Upper lobe of left lung (tissue), 6 donors: ENCODE measurements at regions not wholly inside any gene's neighbourhood (a gene's known extent, or its start where the extent isn't known, plus 50 kb on each side); places are given as distances from the start of the nearest gene placed in this dataset.

Source experiments
- ATAC-seq, 2 donors: fragments of 200-7000 bp; cut with Tn5 transposase; one replicate each; pipeline ENCODE4 v1.9.1; 2022; ENCODE audit warnings: mild to moderate bottlenecking in 2 of 2, moderate library complexity in 2 of 2; ENCODE audit not compliant: low FRiP score in 2 of 2
- DNase-seq, 2 donors: peaks; one replicate each; pipeline ENCODE4 v3.0.0-alpha.2; 2019 to 2020
- H3K27ac ChIP-seq, 4 donors: fragments of 200-600 bp; sonication (generic); one replicate each; pipeline ENCODE4 v1.5.1; 2016 to 2019
- H3K27me3 ChIP-seq, 4 donors: fragments of 200-600 bp; sonication (generic); one replicate each; pipeline ENCODE4 v1.5.1; 2017 to 2019
- H3K36me3 ChIP-seq, 4 donors: fragments of 200-600 bp; sonication (generic); one replicate each; pipeline ENCODE4 v1.5.1; 2016 to 2019
- H3K4me1 ChIP-seq, 4 donors: fragments of 200-600 bp; sonication (generic); one replicate each; pipeline ENCODE4 v1.5.1; 2018 to 2019
- H3K4me3 ChIP-seq, 4 donors: fragments of 200-600 bp; sonication (generic); one replicate each; pipeline ENCODE4 v1.5.1; 2017 to 2019; ENCODE audit warnings: mild to moderate bottlenecking in 2 of 4, moderate library complexity in 1 of 4
- H3K9me3 ChIP-seq, 4 donors: fragments of 200-600 bp; sonication (generic); one replicate each; pipeline ENCODE4 v1.5.1; 2018 to 2019
- EP300 ChIP-seq, 4 donors: sonication (generic); formaldehyde crosslinking; IDR thresholded peaks; one replicate each; pipeline ENCODE4 v1.5.1; 2017; ENCODE audit warnings: antibody characterized with exemption in 4 of 4, control low read depth in 2 of 4
- POLR2A ChIP-seq, 4 donors: fragments of 450-650 bp; IDR thresholded peaks; one replicate each; pipeline ENCODE4 v1.5.1; 2016 to 2017; ENCODE audit warnings: antibody characterized with exemption in 4 of 4, mild to moderate bottlenecking in 2 of 4
- POLR2AphosphoS5 ChIP-seq, 2 donors: sonication (generic); formaldehyde crosslinking; IDR thresholded peaks; one replicate each; pipeline ENCODE4 v1.5.1; 2017; ENCODE audit warnings: antibody characterized with exemption in 2 of 2
- WGBS, 2 donors: methylation state at CpG; one replicate each; pipeline ENCODE4 v1.1.5; 2017 to 2018; 5-methylcytosine and 5-hydroxymethylcytosine counted together
- TF ChIP-seq, protein P1 (sequence below), 6 experiments: fragments of 450-650 bp in 4 of 6; fragments of 200-600 bp in 2 of 6; sonication (generic) in 2 of 6; IDR thresholded peaks; one replicate each; pipeline ENCODE4 v1.5.1; 2016 to 2019; ENCODE audit warnings: antibody characterized with exemption in 6 of 6
- donor health status: DM: no; HTN: no; CAD: no; lungs with moderate emphysema.
- donor health status: DM: no; HTN: yes; CAD: no; lungs with severe emphysema.

DNA sequence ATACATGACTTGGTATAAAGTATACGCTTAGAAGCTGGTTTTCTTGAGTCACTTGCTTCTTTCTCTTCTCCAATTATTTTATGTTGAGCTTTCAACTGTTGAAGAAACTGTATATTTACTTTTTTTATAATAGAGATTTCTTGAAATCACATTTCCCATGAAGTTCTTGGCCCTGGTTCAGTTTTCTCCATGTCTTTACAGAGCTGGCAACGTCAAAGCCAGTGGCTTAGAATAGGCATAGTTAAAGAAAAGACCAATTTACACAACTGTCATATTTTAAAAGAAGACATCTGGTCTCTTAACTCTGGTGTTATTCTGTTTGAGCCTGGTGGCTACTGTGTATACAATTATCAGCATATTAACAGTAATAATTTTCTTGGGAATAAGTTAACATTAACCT lies 1249.3 kb downstream of the CDH12 start:
- ATAC-seq (no peak), DNase-seq (no peak)
- H3K4me3 ChIP-seq = no peak overlapping the region
- no peaks in the 10 kb centered on the region for H3K9me3 ChIP-seq
- WGBS, 2 donors = 60 to 66% methylated on average over 2 of the region's 2 CpGs
- H3K4me1 ChIP-seq = no peaks in the 10 kb centered on the region
- H3K36me3 ChIP-seq = no peaks in the 10 kb centered on the region
- no peak overlapping the region for H3K27ac ChIP-seq
- H3K27me3 ChIP-seq = no peaks in the 10 kb centered on the region
- no peak for TF ChIP-seq EP300 (IDR thresholded peaks at IDR 0.05)
- no peak for TF ChIP-seq POLR2AphosphoS5 (IDR thresholded peaks at IDR 0.05)
- TF ChIP-seq, protein P1, sequence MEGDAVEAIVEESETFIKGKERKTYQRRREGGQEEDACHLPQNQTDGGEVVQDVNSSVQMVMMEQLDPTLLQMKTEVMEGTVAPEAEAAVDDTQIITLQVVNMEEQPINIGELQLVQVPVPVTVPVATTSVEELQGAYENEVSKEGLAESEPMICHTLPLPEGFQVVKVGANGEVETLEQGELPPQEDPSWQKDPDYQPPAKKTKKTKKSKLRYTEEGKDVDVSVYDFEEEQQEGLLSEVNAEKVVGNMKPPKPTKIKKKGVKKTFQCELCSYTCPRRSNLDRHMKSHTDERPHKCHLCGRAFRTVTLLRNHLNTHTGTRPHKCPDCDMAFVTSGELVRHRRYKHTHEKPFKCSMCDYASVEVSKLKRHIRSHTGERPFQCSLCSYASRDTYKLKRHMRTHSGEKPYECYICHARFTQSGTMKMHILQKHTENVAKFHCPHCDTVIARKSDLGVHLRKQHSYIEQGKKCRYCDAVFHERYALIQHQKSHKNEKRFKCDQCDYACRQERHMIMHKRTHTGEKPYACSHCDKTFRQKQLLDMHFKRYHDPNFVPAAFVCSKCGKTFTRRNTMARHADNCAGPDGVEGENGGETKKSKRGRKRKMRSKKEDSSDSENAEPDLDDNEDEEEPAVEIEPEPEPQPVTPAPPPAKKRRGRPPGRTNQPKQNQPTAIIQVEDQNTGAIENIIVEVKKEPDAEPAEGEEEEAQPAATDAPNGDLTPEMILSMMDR (IDR thresholded peaks at IDR 0.05) = no peak
- TF ChIP-seq POLR2A (IDR thresholded peaks at IDR 0.05) = no peak

DNA sequence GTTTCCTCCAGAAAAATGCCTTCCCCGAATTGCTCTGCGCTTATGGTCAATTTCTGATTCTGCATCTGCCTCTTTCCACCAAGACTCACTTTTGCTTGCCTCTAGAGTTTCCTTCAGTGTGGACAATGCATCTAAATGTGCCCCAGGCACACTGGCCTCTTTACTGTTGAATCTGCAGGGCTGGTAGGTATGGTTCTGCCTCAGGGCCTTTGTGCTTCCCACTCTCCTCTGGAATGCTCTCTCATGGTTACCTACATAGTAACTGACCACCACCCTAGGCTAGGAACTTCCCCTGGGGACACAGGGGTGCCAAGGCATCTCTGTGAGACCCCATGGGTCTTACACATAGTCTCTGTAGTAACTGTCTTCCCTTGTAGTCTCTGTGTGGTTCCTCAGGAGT lies 1258.6 kb downstream of the CDH12 start:
- TF ChIP-seq POLR2A (IDR thresholded peaks at IDR 0.05) (no peak), EP300 (IDR thresholded peaks at IDR 0.05) (no peak), POLR2AphosphoS5 (IDR thresholded peaks at IDR 0.05) (no peak)
- TF ChIP-seq, protein P1 (IDR thresholded peaks at IDR 0.05) = no peak
- DNase-seq (no peak), ATAC-seq (no peak)
- WGBS, 2 donors = 91 to 97% methylated on average over 2 of the region's 2 CpGs
- Histone ChIP-seq H3K4me3 (no peak overlapping the region), H3K9me3 (peaks cover 0 to 4% (median 0%) of the 10 kb centered on the region in 4 donors), H3K4me1 (no peaks in the 10 kb centered on the region), H3K27ac (no peak overlapping the region), H3K36me3 (no peaks in the 10 kb centered on the region), H3K27me3 (no peaks in the 10 kb centered on the region)

DNA sequence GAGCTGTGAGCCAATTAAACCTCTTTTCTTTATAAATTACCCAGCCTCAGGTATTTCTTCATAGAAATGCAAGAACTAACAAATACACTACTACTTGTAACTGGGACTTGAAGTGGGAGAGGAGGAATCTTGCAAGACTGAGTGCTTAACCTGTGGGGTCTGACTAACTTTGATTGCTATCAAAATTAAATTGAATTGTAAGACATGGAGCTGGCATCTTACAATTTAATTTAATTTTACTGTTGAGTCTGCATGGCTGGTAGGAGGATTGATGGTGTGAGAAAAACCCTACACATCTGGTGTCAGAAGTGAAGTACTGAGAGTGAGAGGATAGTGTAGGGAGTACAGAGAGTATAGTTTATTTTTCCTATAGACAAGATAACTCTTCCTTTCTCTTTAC lies 1259.9 kb downstream of the CDH12 start:
- ATAC-seq = no peak
- Histone ChIP-seq H3K9me3 (peaks cover 0 to 4% (median 0%) of the 10 kb centered on the region in 4 donors), H3K27me3 (no peaks in the 10 kb centered on the region), H3K36me3 (no peaks in the 10 kb centered on the region), H3K27ac (no peak overlapping the region), H3K4me1 (no peaks in the 10 kb centered on the region), H3K4me3 (no peak overlapping the region)
- TF ChIP-seq, protein P1 (IDR thresholded peaks at IDR 0.05) = no peak
- TF ChIP-seq POLR2AphosphoS5 (IDR thresholded peaks at IDR 0.05) = no peak
- TF ChIP-seq POLR2A (IDR thresholded peaks at IDR 0.05) = no peak
- TF ChIP-seq EP300 (IDR thresholded peaks at IDR 0.05) = no peak
- no peak for DNase-seq

DNA sequence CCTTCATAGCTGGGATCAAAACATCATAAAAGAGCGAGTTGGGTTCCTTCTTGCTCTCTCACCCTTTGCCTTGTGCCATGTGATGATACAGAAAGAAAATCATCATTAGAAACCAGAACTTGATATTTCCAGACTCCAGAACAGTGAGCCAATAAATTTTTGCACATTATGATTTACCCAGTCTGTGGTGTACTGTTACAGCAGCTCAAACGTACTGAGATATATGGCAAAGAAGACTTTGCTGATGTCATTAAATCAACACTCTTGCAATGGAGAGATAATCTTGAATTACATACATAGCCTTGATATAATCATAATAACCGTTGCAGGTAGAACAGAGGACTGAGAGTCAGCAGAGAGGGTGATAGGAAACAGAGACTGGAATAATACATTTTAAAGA lies 1271.6 kb downstream of the CDH12 start:
- Histone ChIP-seq H3K27ac (no peak overlapping the region), H3K9me3 (no peaks in the 10 kb centered on the region), H3K27me3 (no peaks in the 10 kb centered on the region), H3K4me3 (no peak overlapping the region), H3K36me3 (peaks cover 0 to 8% (median 0%) of the 10 kb centered on the region in 4 donors), H3K4me1 (no peaks in the 10 kb centered on the region)
- DNase-seq (no peak), ATAC-seq (no peak)
- WGBS, 2 donors = 68 to 77% methylated on average over 3 of the region's 3 CpGs
- TF ChIP-seq, protein P1 (IDR thresholded peaks at IDR 0.05) = no peak
- TF ChIP-seq POLR2AphosphoS5 (IDR thresholded peaks at IDR 0.05) (no peak), POLR2A (IDR thresholded peaks at IDR 0.05) (no peak), EP300 (IDR thresholded peaks at IDR 0.05) (no peak)

DNA sequence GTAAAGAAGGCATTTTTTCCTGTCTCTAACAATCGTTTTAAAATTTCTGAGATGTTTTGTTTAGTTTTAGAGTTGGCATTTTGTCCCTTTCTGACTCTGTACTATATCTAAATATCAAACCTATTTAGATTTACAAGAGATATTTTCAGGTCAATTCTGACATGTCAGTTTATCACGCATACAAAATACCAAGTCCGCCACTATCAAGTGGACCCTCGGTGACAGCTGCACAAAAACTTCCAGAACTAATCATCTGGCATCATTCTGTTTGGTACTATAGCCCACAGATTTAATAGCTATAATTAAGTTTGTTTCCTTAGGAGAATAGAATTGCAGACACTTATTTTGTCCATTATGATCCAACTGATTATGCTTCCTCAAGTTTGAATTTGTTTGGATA lies 1278.2 kb downstream of the CDH12 start:
- DNase-seq (no peak), ATAC-seq (no peak)
- H3K4me3 ChIP-seq = no peak overlapping the region
- no peaks in the 10 kb centered on the region for H3K36me3 ChIP-seq
- H3K27ac ChIP-seq = no peak overlapping the region
- H3K4me1 ChIP-seq = no peaks in the 10 kb centered on the region
- no peak for TF ChIP-seq POLR2AphosphoS5 (IDR thresholded peaks at IDR 0.05)
- H3K27me3 ChIP-seq = no peaks in the 10 kb centered on the region
- 83 to 88% methylated on average over 4 of the region's 4 CpGs for WGBS, 2 donors
- H3K9me3 ChIP-seq = no peaks in the 10 kb centered on the region
